Uterus (tissue), 3 donors: ENCODE measurements at regions not wholly inside any gene's neighbourhood (a gene's known extent, or its start where the extent isn't known, plus 50 kb on each side); places are given as distances from the start of the nearest gene placed in this dataset.
"Not testable (repeated sequence)": the region's sequence is repeated elsewhere in the genome, so short reads cannot be mapped to it uniquely, and the experiment has no call there.

ENCODE experiments used
- DNase-seq, 2 donors: peaks; one replicate each; pipeline ENCODE4 v3.0.0-alpha.2; 2019 to 2020
- H3K27ac ChIP-seq, 2 donors: fragments of 200-600 bp; sonication (generic); 1 replicate in 1 of 2; 2 replicates in 1 of 2; pipeline ENCODE4 v1.5.1; 2016 to 2018
- H3K27me3 ChIP-seq, 2 donors: fragments of 200-600 bp; sonication (generic); one replicate each; pipeline ENCODE4 v1.5.1; 2018 to 2019; ENCODE audit warnings: control low read depth in 1 of 2
- H3K36me3 ChIP-seq, 2 donors: fragments of 200-600 bp; sonication (generic); one replicate each; pipeline ENCODE4 v1.5.1; 2019; ENCODE audit warnings: control low read depth in 1 of 2
- H3K4me1 ChIP-seq, 2 donors: fragments of 200-600 bp; sonication (generic); one replicate each; pipeline ENCODE4 v1.5.1; 2018 to 2019; ENCODE audit warnings: control low read depth in 1 of 2
- H3K4me3 ChIP-seq, 2 donors: fragments of 200-600 bp; sonication (generic); 1 replicate in 1 of 2; 2 replicates in 1 of 2; pipeline ENCODE4 v1.5.1; 2018 to 2019; ENCODE audit warnings: mild to moderate bottlenecking in 1 of 2
- H3K9me3 ChIP-seq, 2 donors: fragments of 200-600 bp; sonication (generic); one replicate each; pipeline ENCODE4 v1.5.1; 2019; ENCODE audit warnings: control low read depth in 1 of 2
- CTCF ChIP-seq, 4 experiments: fragments of 200-600 bp in 2 of 4; fragments of 450-650 bp in 2 of 4; sonication (generic) in 2 of 4; IDR thresholded peaks; one replicate each; pipeline ENCODE4 v1.5.1; 2016 to 2019; ENCODE audit warnings: antibody characterized with exemption in 4 of 4, mild to moderate bottlenecking in 2 of 4, moderate library complexity in 1 of 4
- POLR2A ChIP-seq, 2 donors: fragments of 450-650 bp; IDR thresholded peaks; one replicate each; pipeline ENCODE4 v1.6.1; 2016; ENCODE audit warnings: antibody characterized with exemption in 2 of 2, mild to moderate bottlenecking in 1 of 2, moderate library complexity in 1 of 2
- intact Hi-C: fragments of 100-400 bp; cut with DNase I; formaldehyde crosslinking; loops from one replicate; pipeline ENCODE4 v1.15.1; 2023; ENCODE audit warnings: low total_unique reads
- donor health status: DM: yes; HTN: yes; CAD: no.

DNA sequence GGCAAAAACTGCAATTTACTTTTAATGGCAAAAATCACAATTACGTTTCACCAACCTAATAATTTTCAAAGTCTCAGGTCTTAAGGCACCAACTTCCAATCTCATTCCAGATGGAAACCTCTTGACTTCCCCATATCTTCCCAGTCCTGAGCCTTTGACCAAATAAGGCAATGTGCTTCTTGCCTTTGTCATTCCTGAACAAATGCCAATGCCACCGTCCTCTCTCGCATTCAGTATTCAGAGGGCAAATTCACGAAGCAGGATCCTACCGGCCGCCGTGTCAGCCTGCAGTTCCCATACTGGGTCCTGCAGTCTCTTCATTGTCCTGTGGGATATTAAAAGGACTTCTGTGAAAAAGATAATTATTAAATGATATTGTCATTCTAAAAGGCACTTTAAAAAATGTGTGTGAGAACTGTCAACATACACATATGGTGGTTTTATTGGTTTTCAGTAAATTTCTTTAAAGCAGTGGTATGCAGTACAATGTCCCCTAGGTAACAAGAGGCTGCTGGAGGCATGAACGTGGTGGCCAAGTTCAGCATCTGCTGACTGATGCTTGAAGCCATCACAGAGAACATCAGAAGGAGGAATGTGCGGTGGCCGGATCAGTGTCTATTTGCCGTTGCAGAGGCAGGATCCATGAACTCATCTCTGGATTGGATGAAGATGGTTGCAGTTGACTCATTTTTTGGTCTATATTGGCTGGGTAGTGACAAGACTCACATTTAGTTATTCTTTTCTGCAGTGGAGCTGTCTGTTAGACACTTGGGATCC, 101.4 kb upstream of the IRX4 start:
- Histone ChIP-seq H3K27me3 (no peaks in the 10 kb centered on the region), H3K9me3 (no peaks in the 10 kb centered on the region), H3K27ac (no peak overlapping the region), H3K4me1 (no peaks in the 10 kb centered on the region), H3K36me3 (no peaks in the 10 kb centered on the region), H3K4me3 (no peak overlapping the region)
- TF ChIP-seq CTCF (IDR thresholded peaks at IDR 0.05): no peak
- no peak for TF ChIP-seq POLR2A (IDR thresholded peaks at IDR 0.05)
- intact Hi-C loops: no loop called here
- DNase-seq: no peak

DNA sequence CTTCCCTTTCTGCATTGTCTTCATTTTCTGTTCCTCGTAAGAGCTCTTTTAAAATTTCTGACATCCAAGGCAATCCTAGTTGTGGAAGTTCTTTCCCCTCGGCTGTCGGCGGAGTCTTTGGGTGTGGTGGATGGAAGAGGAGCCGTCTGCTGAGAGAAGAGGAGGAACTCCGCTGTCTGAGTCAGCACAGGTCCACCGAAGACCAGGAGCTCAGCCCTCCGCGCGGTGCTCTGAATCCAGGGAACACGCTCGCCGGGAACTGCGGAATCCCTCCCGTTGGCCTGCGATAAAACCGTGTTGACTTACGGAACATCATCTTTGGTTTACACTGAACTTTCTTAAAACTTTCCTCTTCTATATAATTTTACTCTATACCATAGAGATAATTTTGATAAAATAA, 100.7 kb upstream of the IRX4 start:
- Histone ChIP-seq H3K27ac (no peak overlapping the region), H3K9me3 (peaks cover 0 to 4% of the 10 kb centered on the region in 2 donors), H3K36me3 (no peaks in the 10 kb centered on the region), H3K4me3 (no peak overlapping the region), H3K27me3 (no peaks in the 10 kb centered on the region), H3K4me1 (no peaks in the 10 kb centered on the region)
- TF ChIP-seq CTCF (IDR thresholded peaks at IDR 0.05) (no peak), POLR2A (IDR thresholded peaks at IDR 0.05) (no peak)
- intact Hi-C loops: no loop called here
- no peak for DNase-seq

GRCh38 chr5:1982561-1982960, 99.8 kb upstream of the IRX4 start:
- H3K27ac ChIP-seq, H3K36me3 ChIP-seq, H3K27me3 ChIP-seq, DNase-seq, H3K4me3 ChIP-seq, intact Hi-C loops, H3K9me3 ChIP-seq, H3K4me1 ChIP-seq: not testable (repeated sequence)

- no peak overlapping the region for H3K4me3 ChIP-seq
- no peaks in the 10 kb centered on the region for H3K4me1 ChIP-seq
- intact Hi-C loops: no loop called here
- H3K27me3 ChIP-seq: no peaks in the 10 kb centered on the region
- TF ChIP-seq CTCF (IDR thresholded peaks at IDR 0.05) (peak in 2 of 4 experiments; percentile 14 to 17), POLR2A (IDR thresholded peaks at IDR 0.05) (no peak)
- H3K36me3 ChIP-seq: no peaks in the 10 kb centered on the region
- H3K27ac ChIP-seq: no peak overlapping the region
- peaks cover 0 to 4% of the 10 kb centered on the region in 2 donors for H3K9me3 ChIP-seq
- no peak for DNase-seq
Measured at GRCh38 chr5:1975898-1976765, 93.4 kb upstream of the IRX4 start.

DNA sequence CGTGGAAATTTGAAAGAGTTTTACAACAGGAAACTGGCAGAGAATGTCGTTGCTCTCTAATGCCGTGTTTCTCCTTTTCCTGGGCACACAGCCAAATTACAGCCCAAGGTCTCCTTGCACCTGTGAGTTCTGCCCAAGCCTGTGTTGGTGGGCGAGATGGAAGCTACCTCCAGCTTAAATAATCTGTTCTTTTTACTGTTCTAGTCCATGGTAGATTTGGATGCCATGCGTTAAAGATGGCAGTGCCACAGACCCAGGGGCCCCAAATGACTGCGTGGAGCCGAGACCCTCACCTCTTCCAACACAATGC, 92.6 kb upstream of the IRX4 start:
- H3K4me3 ChIP-seq: no peak overlapping the region
- peaks cover 0 to 4% of the 10 kb centered on the region in 2 donors for H3K9me3 ChIP-seq
- no peaks in the 10 kb centered on the region for H3K27me3 ChIP-seq
- no peaks in the 10 kb centered on the region for H3K36me3 ChIP-seq
- no peak for DNase-seq
- intact Hi-C loops: no loop called here
- no peaks in the 10 kb centered on the region for H3K4me1 ChIP-seq
- no peak for TF ChIP-seq POLR2A (IDR thresholded peaks at IDR 0.05)
- TF ChIP-seq CTCF (IDR thresholded peaks at IDR 0.05): no peak
- H3K27ac ChIP-seq: no peak overlapping the region
